D721Med (cell line): ENCODE measurements at regions not wholly inside any gene's neighbourhood (a gene's known extent, or its start where the extent isn't known, plus 50 kb on each side); places are given as distances from the start of the nearest gene placed in this dataset.

Source experiments
- DNase-seq: peaks from one replicate; pipeline ENCODE4 v3.0.0; 2011; ENCODE audit warnings: low spot score; ENCODE audit not compliant: insufficient read length
- FAIRE-seq: peaks from 2 replicates; lab custom pipeline; 2011; peaks lifted over from hg19 to GRCh38; lab: Jason Lieb, UNC
- TF ChIP-seq, protein P1 (sequence below): IDR thresholded peaks from 2 replicates; pipeline ENCODE4 v1.5.1; 2012; ENCODE audit warnings: mild to moderate bottlenecking, control low read depth; ENCODE audit not compliant: insufficient read depth; ENCODE audit errors: missing control alignments

- TF ChIP-seq, protein P1, sequence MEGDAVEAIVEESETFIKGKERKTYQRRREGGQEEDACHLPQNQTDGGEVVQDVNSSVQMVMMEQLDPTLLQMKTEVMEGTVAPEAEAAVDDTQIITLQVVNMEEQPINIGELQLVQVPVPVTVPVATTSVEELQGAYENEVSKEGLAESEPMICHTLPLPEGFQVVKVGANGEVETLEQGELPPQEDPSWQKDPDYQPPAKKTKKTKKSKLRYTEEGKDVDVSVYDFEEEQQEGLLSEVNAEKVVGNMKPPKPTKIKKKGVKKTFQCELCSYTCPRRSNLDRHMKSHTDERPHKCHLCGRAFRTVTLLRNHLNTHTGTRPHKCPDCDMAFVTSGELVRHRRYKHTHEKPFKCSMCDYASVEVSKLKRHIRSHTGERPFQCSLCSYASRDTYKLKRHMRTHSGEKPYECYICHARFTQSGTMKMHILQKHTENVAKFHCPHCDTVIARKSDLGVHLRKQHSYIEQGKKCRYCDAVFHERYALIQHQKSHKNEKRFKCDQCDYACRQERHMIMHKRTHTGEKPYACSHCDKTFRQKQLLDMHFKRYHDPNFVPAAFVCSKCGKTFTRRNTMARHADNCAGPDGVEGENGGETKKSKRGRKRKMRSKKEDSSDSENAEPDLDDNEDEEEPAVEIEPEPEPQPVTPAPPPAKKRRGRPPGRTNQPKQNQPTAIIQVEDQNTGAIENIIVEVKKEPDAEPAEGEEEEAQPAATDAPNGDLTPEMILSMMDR = no peak
- no peak for FAIRE-seq
- DNase-seq = no peak
Measured at GRCh38 chr20:50354721-50355589, 155.2 kb upstream of the PTPN1 start.

- DNase-seq = no peak
- FAIRE-seq = no peak
- TF ChIP-seq, protein P1 = no peak
Measured at GRCh38 chr20:50355590-50356524, 154.3 kb upstream of the PTPN1 start.

GRCh38 chr20:50356525-50356885 is 153.7 kb upstream of the PTPN1 start:
- FAIRE-seq (no peak), DNase-seq (no peak)
- TF ChIP-seq, protein P1 = no peak

- TF ChIP-seq, protein P1 = no peak
- DNase-seq = no peak
- no peak for FAIRE-seq
Measured at GRCh38 chr20:50356962-50357782, 153.0 kb upstream of the PTPN1 start.

DNA sequence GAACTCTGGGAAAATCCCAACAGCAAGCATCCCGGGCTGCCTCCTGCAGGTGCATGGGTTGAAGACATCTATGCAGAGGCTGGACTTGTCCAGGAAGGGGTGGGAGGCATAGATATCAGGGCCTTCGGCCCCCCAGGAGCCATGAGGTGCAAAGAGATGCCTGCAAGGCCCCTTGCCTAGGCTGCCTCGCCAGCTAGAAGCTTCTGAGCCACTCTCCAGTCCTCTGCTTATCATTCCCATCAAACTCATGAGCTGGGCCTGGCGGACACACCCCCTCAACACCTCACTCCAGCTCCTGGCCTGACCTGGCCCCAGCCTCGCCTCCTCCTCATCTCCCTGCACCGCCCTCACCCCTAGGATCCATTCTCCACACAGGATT is 152.4 kb upstream of the PTPN1 start:
- DNase-seq (no peak), FAIRE-seq (no peak)
- TF ChIP-seq, protein P1 = no peak

GRCh38 chr20:50358166-50358565 is 152.0 kb upstream of the PTPN1 start:
- DNase-seq = no peak
- TF ChIP-seq, protein P1 = no peak
- FAIRE-seq = no peak
